ENCODE measurements at regions not wholly inside any gene's neighbourhood (a gene's known extent, or its start where the extent isn't known, plus 50 kb on each side); places are given as distances from the start of the nearest gene placed in this dataset.
A peak's percentile ranks its signal among the peaks of the same experiment; 100 is the strongest.

- TF ChIP-seq CTCF (IDR thresholded peaks at IDR 0.05; ENCODE audit: control extremely low read depth in 1 of 3, insufficient read depth in 1 of 3, low read depth in 1 of 3, low read length in 3 of 3), result no peak
- no peak for TF ChIP-seq GABPA (IDR thresholded peaks at IDR 0.05; ENCODE audit: borderline replicate concordance, insufficient read depth, low read length)
- peak; percentile 8 for TF ChIP-seq SAP30 (IDR thresholded peaks at IDR 0.05; ENCODE audit: insufficient read depth, insufficient replicate concordance, low read length)
- TF ChIP-seq USF2 (IDR thresholded peaks at IDR 0.05; ENCODE audit: low read length), result no peak
- no peak for TF ChIP-seq BACH1 (IDR thresholded peaks at IDR 0.05; ENCODE audit: low read length)
- no peak for TF ChIP-seq POU5F1 (IDR thresholded peaks at IDR 0.05; ENCODE audit: low read depth, low read length)
- TF ChIP-seq KDM1A (IDR thresholded peaks at IDR 0.05; ENCODE audit: borderline replicate concordance, low read length), result no peak
- peak; percentile 78 for TF ChIP-seq MAX (IDR thresholded peaks at IDR 0.05)
- TF ChIP-seq POLR2AphosphoS5 (IDR thresholded peaks at IDR 0.05; ENCODE audit: low read depth, low read length), result no peak
- no peak for TF ChIP-seq ATF2 (IDR thresholded peaks at IDR 0.05; ENCODE audit: low read length)
- TF ChIP-seq FOSL1 (IDR thresholded peaks at IDR 0.05; ENCODE audit: insufficient read depth, low read depth, low read length), result no peak
- TF ChIP-seq PHF8 (conservative IDR thresholded peaks at IDR 0.05; ENCODE audit: low read depth, low read length), result no peak
- no peak for TF ChIP-seq POLR2A (IDR thresholded peaks at IDR 0.05; ENCODE audit: control extremely low read depth in 1 of 2, low read depth in 2 of 2, low read length in 2 of 2)
- TF ChIP-seq NRF1 (IDR thresholded peaks at IDR 0.05; ENCODE audit: low read depth, low read length), result no peak
- no peak for TF ChIP-seq SP2 (IDR thresholded peaks at IDR 0.05; ENCODE audit: low read length)
- TF ChIP-seq SIRT6 (IDR thresholded peaks at IDR 0.05; ENCODE audit: low read length), result no peak
- peak; percentile 97 for TF ChIP-seq CEBPB (IDR thresholded peaks at IDR 0.05; ENCODE audit: low read depth, low read length)
- TF ChIP-seq KDM5A (IDR thresholded peaks at IDR 0.05; ENCODE audit: low read length), result no peak
- TF ChIP-seq RXRA (IDR thresholded peaks at IDR 0.05; ENCODE audit: insufficient read depth, low read depth, low read length), result no peak
- peak; percentile 73 for TF ChIP-seq KDM4A (IDR thresholded peaks at IDR 0.05; ENCODE audit: low read depth, low read length, severe bottlenecking)
These were observed 70.8 kb upstream of the TNRC6C start (continued) for GRCh38 chr17:77887464-77888241.
